A673 (cell line): ENCODE measurements at regions not wholly inside any gene's neighbourhood (a gene's known extent, or its start where the extent isn't known, plus 50 kb on each side); places are given as distances from the start of the nearest gene placed in this dataset.
"Not testable (repeated sequence)": the region's sequence is repeated elsewhere in the genome, so short reads cannot be mapped to it uniquely, and the experiment has no call there.

Experiments
- EZH2 ChIP-seq: fragments of 200-600 bp; sonication (generic); IDR thresholded peaks from 2 replicates; pipeline ENCODE4 v1.6.1; 2017; ENCODE audit warnings: borderline replicate concordance, low read depth, mild to moderate bottlenecking, mixed read lengths, antibody characterized with exemption, low read length; ENCODE audit not compliant: poor library complexity, severe bottlenecking
- TF ChIP-seq, protein P1 (sequence below): fragments of 300-800, 200-600 bp; sonication (generic); conservative IDR thresholded peaks from 2 replicates; pipeline ENCODE4 v1.5.1; 2017; ENCODE audit warnings: low read depth, mild to moderate bottlenecking, antibody characterized with exemption, low read length, moderate library complexity, mixed read lengths

DNA sequence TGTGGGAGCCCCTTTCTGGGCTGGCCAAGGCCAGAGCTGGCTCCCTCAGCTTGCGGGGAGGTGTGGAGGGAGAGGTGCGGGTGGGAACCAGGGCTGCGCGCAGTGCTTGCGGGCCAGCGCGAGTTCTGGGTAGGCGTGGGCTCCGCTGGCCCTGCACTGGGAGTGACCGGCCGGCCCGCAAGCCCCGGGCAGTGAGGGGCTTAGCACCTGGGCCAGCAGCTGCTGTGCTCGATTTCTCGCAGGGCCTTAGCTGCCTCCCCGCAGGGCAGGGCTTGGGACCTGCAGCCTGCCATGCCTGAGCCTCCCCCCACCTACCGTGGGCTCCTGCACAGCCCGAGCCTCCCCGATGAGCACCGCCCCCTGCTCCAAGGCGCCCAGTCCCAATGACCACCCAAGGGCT, 56.0 kb upstream of the CACNA2D1 start:
- TF ChIP-seq, protein P1, sequence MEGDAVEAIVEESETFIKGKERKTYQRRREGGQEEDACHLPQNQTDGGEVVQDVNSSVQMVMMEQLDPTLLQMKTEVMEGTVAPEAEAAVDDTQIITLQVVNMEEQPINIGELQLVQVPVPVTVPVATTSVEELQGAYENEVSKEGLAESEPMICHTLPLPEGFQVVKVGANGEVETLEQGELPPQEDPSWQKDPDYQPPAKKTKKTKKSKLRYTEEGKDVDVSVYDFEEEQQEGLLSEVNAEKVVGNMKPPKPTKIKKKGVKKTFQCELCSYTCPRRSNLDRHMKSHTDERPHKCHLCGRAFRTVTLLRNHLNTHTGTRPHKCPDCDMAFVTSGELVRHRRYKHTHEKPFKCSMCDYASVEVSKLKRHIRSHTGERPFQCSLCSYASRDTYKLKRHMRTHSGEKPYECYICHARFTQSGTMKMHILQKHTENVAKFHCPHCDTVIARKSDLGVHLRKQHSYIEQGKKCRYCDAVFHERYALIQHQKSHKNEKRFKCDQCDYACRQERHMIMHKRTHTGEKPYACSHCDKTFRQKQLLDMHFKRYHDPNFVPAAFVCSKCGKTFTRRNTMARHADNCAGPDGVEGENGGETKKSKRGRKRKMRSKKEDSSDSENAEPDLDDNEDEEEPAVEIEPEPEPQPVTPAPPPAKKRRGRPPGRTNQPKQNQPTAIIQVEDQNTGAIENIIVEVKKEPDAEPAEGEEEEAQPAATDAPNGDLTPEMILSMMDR = not testable (repeated sequence)
- not testable (repeated sequence) for TF ChIP-seq EZH2
